Inflammatory macrophage treated with lipopolysaccharide for 4 hours (primary cell): ENCODE measurements at regions not wholly inside any gene's neighbourhood (a gene's known extent, or its start where the extent isn't known, plus 50 kb on each side); places are given as distances from the start of the nearest gene placed in this dataset.
"Not testable (repeated sequence)": the region's sequence is repeated elsewhere in the genome, so short reads cannot be mapped to it uniquely, and the experiment has no call there.

Source experiments
- DNase-seq: peaks from one replicate; pipeline ENCODE4 v3.0.0-alpha.2; 2020

GRCh38 chr2:224650815-224651439 is 65.2 kb downstream of the CCDC195 start:
- peak; percentile 50 for DNase-seq

DNA sequence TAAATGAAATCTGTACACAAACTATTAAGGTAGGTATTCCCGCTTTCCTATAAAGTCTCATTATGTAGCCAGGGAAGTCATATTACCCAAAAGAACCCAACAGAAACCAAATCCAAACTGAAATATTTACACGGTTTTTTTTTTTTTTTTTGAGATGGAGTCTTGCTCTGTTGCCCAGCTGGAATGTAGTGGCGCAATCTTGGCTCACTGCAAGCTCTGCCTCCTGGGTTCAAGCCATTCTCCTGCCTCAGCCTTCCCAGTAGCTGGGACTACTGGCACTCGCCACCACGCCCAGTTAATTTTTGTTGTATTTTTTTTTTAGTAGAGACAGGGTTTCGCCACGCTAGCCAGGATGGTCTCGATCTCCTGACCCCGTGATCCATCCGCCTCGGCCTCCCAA is 62.5 kb upstream of the CUL3 start:
- DNase-seq, result not testable (repeated sequence)

GRCh38 chr2:224646242-224646846 is 61.2 kb upstream of the CUL3 start:
- DNase-seq, result peak; percentile 13

DNA sequence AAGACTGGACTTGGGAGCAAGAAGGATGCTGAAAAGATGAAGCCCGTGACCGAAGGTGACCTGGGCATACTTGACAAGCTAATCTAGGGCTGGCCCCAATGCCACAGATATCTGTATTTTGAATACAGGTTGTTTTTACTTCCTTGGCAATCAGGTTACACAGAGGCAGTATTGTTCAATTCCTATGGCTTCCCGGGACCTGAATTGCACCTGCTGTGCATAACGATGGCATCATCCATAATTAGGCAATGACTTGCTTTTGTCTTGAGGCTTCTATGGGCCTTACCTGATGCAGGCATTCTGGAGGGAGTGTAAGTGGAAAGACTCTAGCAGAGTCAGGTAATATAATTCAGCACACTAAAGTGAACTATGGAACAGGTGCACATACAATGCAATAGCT is 60.6 kb upstream of the CUL3 start:
- no peak for DNase-seq

DNA sequence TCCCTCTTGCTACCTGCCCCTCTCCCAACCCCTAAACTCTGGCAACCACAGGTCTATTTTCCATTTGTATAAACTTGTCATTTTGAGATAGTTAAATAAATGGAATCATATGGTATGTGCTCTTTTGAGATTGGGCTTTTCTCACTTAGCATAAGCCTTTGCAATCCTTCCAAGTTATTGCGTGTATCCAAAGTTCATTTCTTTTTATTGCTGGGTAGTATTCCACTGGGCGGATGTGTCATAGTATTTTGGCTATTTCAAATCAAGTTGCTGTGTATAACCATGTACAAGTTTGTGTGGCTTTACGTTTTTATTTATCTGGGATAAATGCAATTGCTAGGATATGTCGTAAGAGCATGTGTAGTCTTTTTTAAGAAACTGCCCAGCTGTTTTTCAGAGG is 55.5 kb upstream of the CUL3 start:
- DNase-seq, result no peak

DNA sequence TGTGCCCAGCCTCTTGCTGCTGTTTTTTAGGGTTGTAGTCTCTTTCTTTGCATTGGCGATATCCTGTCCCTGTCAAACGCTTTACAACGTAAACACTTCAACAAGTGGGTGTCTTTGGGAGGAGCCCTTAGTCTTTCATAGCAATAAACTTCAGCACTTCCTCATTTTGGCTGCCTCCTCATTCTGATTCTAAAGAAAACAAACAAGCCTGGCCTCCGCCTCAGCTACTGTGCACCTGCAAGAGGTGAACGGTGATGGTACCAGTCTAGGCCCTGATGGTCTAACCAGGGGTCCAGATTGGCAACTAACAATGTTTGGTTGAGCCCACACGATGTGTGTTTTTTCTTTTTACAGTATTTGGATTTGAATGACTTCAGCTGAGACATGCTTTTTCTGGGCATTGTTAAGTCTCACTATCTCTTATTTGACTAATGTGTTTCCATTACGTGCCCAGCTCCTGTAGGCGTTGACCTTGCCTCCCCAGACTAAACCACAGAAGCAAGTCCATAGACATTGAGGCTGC is 53.2 kb upstream of the CUL3 start:
- DNase-seq, result peak; percentile 67
